HEK293 (cell line): ENCODE measurements at regions not wholly inside any gene's neighbourhood (a gene's known extent, or its start where the extent isn't known, plus 50 kb on each side); places are given as distances from the start of the nearest gene placed in this dataset.

ENCODE experiments used
- CTCF ChIA-PET: fragments of 350-600 bp; formaldehyde crosslinking; extraction: SDS; loops from one replicate; lab custom pipeline; 2021; ENCODE audit warnings: antibody characterized with exemption; lab: Yijun Ruan, JAX
- POLR2A ChIA-PET: fragments of 300-600 bp; formaldehyde crosslinking; extraction: SDS; loops from one replicate; lab custom pipeline; 2020; ENCODE audit warnings: antibody characterized with exemption, inconsistent platforms; lab: Yijun Ruan, JAX
- H3K27ac ChIP-seq: fragments of 200-500 bp; sonication (Bioruptor generic); 2 replicates; pipeline ENCODE4 v1.5.1; 2014; ENCODE audit warnings: low read depth, low read length, control low read depth, inconsistent platforms; ENCODE audit errors: extremely low read depth
- H3K36me3 ChIP-seq, 2 experiments: fragments of 200-500 bp in 1 of 2; sonication (Bioruptor generic) in 1 of 2; 1 replicate in 1 of 2; 2 replicates in 1 of 2; pipeline ENCODE4 v1.5.1; 2014 to 2017; ENCODE audit warnings: inconsistent platforms in 2 of 2, low read length in 2 of 2; ENCODE audit not compliant: control insufficient read depth in 2 of 2, insufficient read depth in 1 of 2
- H3K4me1 ChIP-seq: fragments of 200-500 bp; sonication (Bioruptor generic); 2 replicates; pipeline ENCODE4 v1.5.1; 2014; ENCODE audit warnings: mild to moderate bottlenecking, low read length, inconsistent platforms; ENCODE audit not compliant: control insufficient read depth, insufficient read depth
- H3K4me3 ChIP-seq: 2 replicates; pipeline ENCODE4 v1.5.1; 2011; ENCODE audit warnings: low read depth, mild to moderate bottlenecking, control low read depth, low read length, moderate library complexity
- H3K9me3 ChIP-seq: fragments of 200-500 bp; sonication (Bioruptor generic); 2 replicates; pipeline ENCODE4 v1.5.1; 2014; ENCODE audit warnings: low read depth, low read length, inconsistent platforms; ENCODE audit not compliant: control insufficient read depth, insufficient read depth
- GLIS1 ChIP-seq: fragments of 450-650 bp; formaldehyde crosslinking; IDR thresholded peaks from 2 replicates; pipeline ENCODE4 v1.5.1; 2016; ENCODE audit warnings: missing biosample characterization, missing genetic modification characterization
- REST ChIP-seq: fragments of 450-650 bp; formaldehyde crosslinking; IDR thresholded peaks from 2 replicates; pipeline ENCODE4 v1.5.1; 2016; ENCODE audit warnings: missing biosample characterization, missing genetic modification characterization
- SALL2 ChIP-seq: fragments of 450-650 bp; formaldehyde crosslinking; IDR thresholded peaks from 2 replicates; pipeline ENCODE4 v1.5.0; 2017; ENCODE audit warnings: missing biosample characterization, mild to moderate bottlenecking, missing genetic modification characterization, borderline replicate concordance
- ZBTB48 ChIP-seq: fragments of 450-650 bp; formaldehyde crosslinking; IDR thresholded peaks from 2 replicates; pipeline ENCODE4 v1.5.1; 2016; ENCODE audit warnings: missing biosample characterization, missing genetic modification characterization
- ZFP37 ChIP-seq: fragments of 450-650 bp; formaldehyde crosslinking; IDR thresholded peaks from 2 replicates; pipeline ENCODE4 v1.5.1; 2016; ENCODE audit warnings: missing biosample characterization, missing genetic modification characterization
- ZNF292 ChIP-seq: fragments of 450-650 bp; formaldehyde crosslinking; IDR thresholded peaks from 2 replicates; pipeline ENCODE4 v1.5.1; 2016; ENCODE audit warnings: low read depth, missing biosample characterization, missing genetic modification characterization, borderline replicate concordance
- ZNF548 ChIP-seq: fragments of 450-650 bp; formaldehyde crosslinking; IDR thresholded peaks from 2 replicates; pipeline ENCODE4 v1.5.1; 2016; ENCODE audit warnings: missing biosample characterization, missing genetic modification characterization
- ZNF580 ChIP-seq: fragments of 450-650 bp; formaldehyde crosslinking; IDR thresholded peaks from 2 replicates; pipeline ENCODE4 v1.5.1; 2016; ENCODE audit warnings: missing biosample characterization, missing genetic modification characterization
- ZNF621 ChIP-seq: fragments of 450-650 bp; formaldehyde crosslinking; IDR thresholded peaks from 2 replicates; pipeline ENCODE4 v1.5.1; 2017; ENCODE audit warnings: missing biosample characterization, missing genetic modification characterization
- ZNF701 ChIP-seq: fragments of 450-650 bp; formaldehyde crosslinking; IDR thresholded peaks from 2 replicates; pipeline ENCODE4 v1.5.1; 2016; ENCODE audit warnings: missing biosample characterization, missing genetic modification characterization
- ZNF776 ChIP-seq: fragments of 450-650 bp; formaldehyde crosslinking; IDR thresholded peaks from 2 replicates; pipeline ENCODE4 v1.5.0; 2017; ENCODE audit warnings: missing biosample characterization, missing genetic modification characterization, borderline replicate concordance
- TF ChIP-seq, protein P1 (sequence below): fragments of 450-650 bp; formaldehyde crosslinking; IDR thresholded peaks from 2 replicates; pipeline ENCODE4 v1.5.1; 2016; ENCODE audit warnings: missing biosample characterization, missing genetic modification characterization
- TF ChIP-seq, protein P2 (sequence below): fragments of 450-650 bp; formaldehyde crosslinking; IDR thresholded peaks from 2 replicates; pipeline ENCODE4; 2016; ENCODE audit warnings: missing biosample characterization, missing genetic modification characterization

- CTCF ChIA-PET = interaction anchor here (0.6 kb wide), 1 partner anchor 23 kb away, joined by 3 read pairs; no protein-coding TSS in a partner anchor
- Histone ChIP-seq H3K27ac (no peak overlapping the region), H3K9me3 (no peaks in the 10 kb centered on the region), H3K4me3 (no peak overlapping the region), H3K4me1 (no peaks in the 10 kb centered on the region), H3K36me3 (no peaks in the 10 kb centered on the region)
- TF ChIP-seq, protein P1, sequence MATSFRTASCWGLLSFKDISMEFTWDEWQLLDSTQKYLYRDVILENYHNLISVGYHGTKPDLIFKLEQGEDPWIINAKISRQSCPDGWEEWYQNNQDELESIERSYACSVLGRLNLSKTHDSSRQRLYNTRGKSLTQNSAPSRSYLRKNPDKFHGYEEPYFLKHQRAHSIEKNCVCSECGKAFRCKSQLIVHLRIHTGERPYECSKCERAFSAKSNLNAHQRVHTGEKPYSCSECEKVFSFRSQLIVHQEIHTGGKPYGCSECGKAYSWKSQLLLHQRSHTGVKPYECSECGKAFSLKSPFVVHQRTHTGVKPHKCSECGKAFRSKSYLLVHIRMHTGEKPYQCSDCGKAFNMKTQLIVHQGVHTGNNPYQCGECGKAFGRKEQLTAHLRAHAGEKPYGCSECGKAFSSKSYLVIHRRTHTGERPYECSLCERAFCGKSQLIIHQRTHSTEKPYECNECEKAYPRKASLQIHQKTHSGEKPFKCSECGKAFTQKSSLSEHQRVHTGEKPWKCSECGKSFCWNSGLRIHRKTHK = no peak
- TF ChIP-seq ZNF776 (tag by site-specific recombination) (no peak), ZNF621 (tag by site-specific recombination) (no peak), SALL2 (no peak), ZNF701 (tag by site-specific recombination) (no peak), REST (no peak)
- TF ChIP-seq, protein P2, sequence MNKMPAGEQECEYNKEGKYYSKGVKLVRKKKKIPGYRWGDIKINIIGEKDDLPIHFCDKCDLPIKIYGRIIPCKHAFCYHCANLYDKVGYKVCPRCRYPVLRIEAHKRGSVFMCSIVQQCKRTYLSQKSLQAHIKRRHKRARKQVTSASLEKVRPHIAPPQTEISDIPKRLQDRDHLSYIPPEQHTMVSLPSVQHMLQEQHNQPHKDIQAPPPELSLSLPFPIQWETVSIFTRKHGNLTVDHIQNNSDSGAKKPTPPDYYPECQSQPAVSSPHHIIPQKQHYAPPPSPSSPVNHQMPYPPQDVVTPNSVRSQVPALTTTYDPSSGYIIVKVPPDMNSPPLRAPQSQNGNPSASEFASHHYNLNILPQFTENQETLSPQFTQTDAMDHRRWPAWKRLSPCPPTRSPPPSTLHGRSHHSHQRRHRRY = no peak
- POLR2A ChIA-PET = no interaction called here
Measured at GRCh38 chr7:15743926-15744480, 57.5 kb upstream of the MEOX2 start.

DNA sequence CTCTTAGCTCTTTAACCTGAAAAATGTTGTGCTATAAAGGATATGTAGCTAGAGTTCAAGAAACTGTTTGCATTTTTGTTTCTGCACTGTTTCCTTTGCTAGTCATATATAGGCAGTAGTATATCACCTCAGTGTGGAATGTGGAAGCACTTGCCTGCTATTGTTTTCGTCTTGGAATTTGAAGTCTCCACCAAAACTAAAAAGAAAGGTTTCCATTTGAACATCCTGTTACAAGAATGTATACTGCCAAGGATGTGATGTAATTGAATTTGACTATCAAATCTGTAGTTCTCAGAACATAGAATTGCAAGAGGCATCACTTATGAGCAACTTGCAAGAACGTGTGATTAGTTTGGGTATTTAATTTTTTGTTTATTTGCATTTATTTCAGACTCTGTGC, 51.1 kb upstream of the MEOX2 start:
- Histone ChIP-seq H3K4me3 (no peak overlapping the region), H3K9me3 (no peaks in the 10 kb centered on the region), H3K27ac (no peak overlapping the region), H3K36me3 (no peaks in the 10 kb centered on the region), H3K4me1 (no peaks in the 10 kb centered on the region)
- CTCF ChIA-PET = interaction anchor here (0.8 to 1.2 kb wide), 2 partner anchors 17 to 22 kb away, joined by 3 to 9 read pairs; no protein-coding TSS in a partner anchor
- POLR2A ChIA-PET = no interaction called here
- TF ChIP-seq ZNF548 (no peak), ZNF621 (tag by site-specific recombination) (no peak), ZNF580 (tag by site-specific recombination) (no peak), ZFP37 (tag by site-specific recombination) (no peak), ZNF292 (tag by site-specific recombination) (no peak), ZBTB48 (no peak), GLIS1 (tag by site-specific recombination) (no peak)
